CD4-positive, alpha-beta T cell treated with Interleukin-1 beta for 1 hour (primary cell): ENCODE measurements at regions not wholly inside any gene's neighbourhood (a gene's known extent, or its start where the extent isn't known, plus 50 kb on each side); places are given as distances from the start of the nearest gene placed in this dataset.

Experiments used
- DNase-seq, 2 donors: peaks; one replicate each; pipeline ENCODE4 v3.0.0-alpha.2; 2020 to 2022

GRCh38 chr15:87219650-87220615, 1036.6 kb downstream of the NTRK3 start:
- DNase-seq: no peak

GRCh38 chr15:87215100-87215499, 1041.4 kb downstream of the NTRK3 start:
- DNase-seq: no peak

- DNase-seq: no peak
These were observed 1042.9 kb downstream of the NTRK3 start for GRCh38 chr15:87213626-87214025.

GRCh38 chr15:87212041-87212440, 1044.5 kb downstream of the NTRK3 start:
- DNase-seq: no peak

GRCh38 chr15:87211547-87211946, 1045.0 kb downstream of the NTRK3 start:
- no peak for DNase-seq

GRCh38 chr15:87209891-87210689, 1046.4 kb downstream of the NTRK3 start:
- DNase-seq: no peak

- DNase-seq: no peak
These were observed 1048.5 kb downstream of the NTRK3 start for GRCh38 chr15:87207990-87208580.

GRCh38 chr15:87207251-87207650, 1049.3 kb downstream of the NTRK3 start:
- DNase-seq: no peak

GRCh38 chr15:87201986-87202385, 1054.6 kb downstream of the NTRK3 start:
- DNase-seq: no peak

- DNase-seq: no peak
These were observed 1056.4 kb downstream of the NTRK3 start for GRCh38 chr15:87200149-87200548.

- no peak for DNase-seq
These were observed 1058.6 kb downstream of the NTRK3 start for GRCh38 chr15:87197981-87198380.

- no peak for DNase-seq
These were observed 1060.0 kb downstream of the NTRK3 start for GRCh38 chr15:87196498-87196897.

GRCh38 chr15:87193481-87193880, 1063.1 kb downstream of the NTRK3 start:
- no peak for DNase-seq

- DNase-seq: no peak
These were observed 1088.0 kb downstream of the AGBL1 start for GRCh38 chr15:87167706-87168105.

- DNase-seq: no peak
These were observed 1087.4 kb downstream of the AGBL1 start for GRCh38 chr15:87167055-87167454.

- DNase-seq: no peak
These were observed 1076.1 kb downstream of the AGBL1 start for GRCh38 chr15:87155771-87156170.

GRCh38 chr15:87154761-87155160, 1075.1 kb downstream of the AGBL1 start:
- no peak for DNase-seq

- DNase-seq: no peak
These were observed 1071.6 kb downstream of the AGBL1 start for GRCh38 chr15:87151202-87151748.

- no peak for DNase-seq
These were observed 1066.0 kb downstream of the AGBL1 start for GRCh38 chr15:87145696-87146095.

GRCh38 chr15:87144775-87145174, 1065.1 kb downstream of the AGBL1 start:
- no peak for DNase-seq

GRCh38 chr15:87142096-87142495, 1062.4 kb downstream of the AGBL1 start:
- no peak for DNase-seq

- no peak for DNase-seq
These were observed 1055.4 kb downstream of the AGBL1 start for GRCh38 chr15:87135109-87135508.

- DNase-seq: no peak
These were observed 1054.0 kb downstream of the AGBL1 start for GRCh38 chr15:87133704-87134103.
